ENCODE measurements at regions not wholly inside any gene's neighbourhood (a gene's known extent, or its start where the extent isn't known, plus 50 kb on each side); places are given as distances from the start of the nearest gene placed in this dataset.

- TF ChIP-seq, protein P1, sequence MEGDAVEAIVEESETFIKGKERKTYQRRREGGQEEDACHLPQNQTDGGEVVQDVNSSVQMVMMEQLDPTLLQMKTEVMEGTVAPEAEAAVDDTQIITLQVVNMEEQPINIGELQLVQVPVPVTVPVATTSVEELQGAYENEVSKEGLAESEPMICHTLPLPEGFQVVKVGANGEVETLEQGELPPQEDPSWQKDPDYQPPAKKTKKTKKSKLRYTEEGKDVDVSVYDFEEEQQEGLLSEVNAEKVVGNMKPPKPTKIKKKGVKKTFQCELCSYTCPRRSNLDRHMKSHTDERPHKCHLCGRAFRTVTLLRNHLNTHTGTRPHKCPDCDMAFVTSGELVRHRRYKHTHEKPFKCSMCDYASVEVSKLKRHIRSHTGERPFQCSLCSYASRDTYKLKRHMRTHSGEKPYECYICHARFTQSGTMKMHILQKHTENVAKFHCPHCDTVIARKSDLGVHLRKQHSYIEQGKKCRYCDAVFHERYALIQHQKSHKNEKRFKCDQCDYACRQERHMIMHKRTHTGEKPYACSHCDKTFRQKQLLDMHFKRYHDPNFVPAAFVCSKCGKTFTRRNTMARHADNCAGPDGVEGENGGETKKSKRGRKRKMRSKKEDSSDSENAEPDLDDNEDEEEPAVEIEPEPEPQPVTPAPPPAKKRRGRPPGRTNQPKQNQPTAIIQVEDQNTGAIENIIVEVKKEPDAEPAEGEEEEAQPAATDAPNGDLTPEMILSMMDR (IDR thresholded peaks at IDR 0.05; ENCODE audit: control extremely low read depth, extremely low read depth, low read depth, missing control alignments): no peak
- CTCF ChIA-PET: interaction anchor here (1.1 to 2.1 kb wide), 3 partner anchors 9 to 43 kb away, joined by 3 to 6 read pairs (median 3); no protein-coding TSS in a partner anchor
- DNase-seq (ENCODE audit: extremely low spot score): no peak
- POLR2A ChIA-PET: no interaction called here
These were observed 326.6 kb downstream of the RPS24 start for GRCh38 chr10:78360284-78360683.

DNA sequence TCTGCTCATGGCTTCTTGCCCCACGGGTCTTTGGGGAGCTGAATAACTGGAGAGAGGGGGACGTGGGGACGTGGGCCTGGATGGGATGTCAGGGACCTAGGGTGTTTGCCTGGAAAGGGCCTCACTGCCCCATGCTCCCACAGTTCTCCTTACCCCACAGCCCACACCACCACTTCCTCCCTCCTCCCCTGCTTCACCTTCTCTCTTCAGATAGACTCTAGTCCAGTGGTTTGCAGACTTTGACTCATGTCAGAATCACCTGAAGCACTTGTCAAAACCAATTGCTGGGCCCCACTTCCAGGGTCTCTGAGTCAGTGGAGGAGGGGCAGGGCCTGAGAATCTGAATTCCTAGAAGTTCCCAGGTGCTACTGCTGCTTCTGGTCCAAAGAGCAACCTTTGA is 327.4 kb downstream of the RPS24 start:
- DNase-seq (ENCODE audit: extremely low spot score): no peak
- TF ChIP-seq, protein P1 (IDR thresholded peaks at IDR 0.05; ENCODE audit: control extremely low read depth, extremely low read depth, low read depth, missing control alignments): no peak
- POLR2A ChIA-PET: no interaction called here
- CTCF ChIA-PET: interaction anchor here (1.4 to 2.1 kb wide), 2 partner anchors 10 to 44 kb away, joined by 3 to 6 read pairs; no protein-coding TSS in a partner anchor

DNA sequence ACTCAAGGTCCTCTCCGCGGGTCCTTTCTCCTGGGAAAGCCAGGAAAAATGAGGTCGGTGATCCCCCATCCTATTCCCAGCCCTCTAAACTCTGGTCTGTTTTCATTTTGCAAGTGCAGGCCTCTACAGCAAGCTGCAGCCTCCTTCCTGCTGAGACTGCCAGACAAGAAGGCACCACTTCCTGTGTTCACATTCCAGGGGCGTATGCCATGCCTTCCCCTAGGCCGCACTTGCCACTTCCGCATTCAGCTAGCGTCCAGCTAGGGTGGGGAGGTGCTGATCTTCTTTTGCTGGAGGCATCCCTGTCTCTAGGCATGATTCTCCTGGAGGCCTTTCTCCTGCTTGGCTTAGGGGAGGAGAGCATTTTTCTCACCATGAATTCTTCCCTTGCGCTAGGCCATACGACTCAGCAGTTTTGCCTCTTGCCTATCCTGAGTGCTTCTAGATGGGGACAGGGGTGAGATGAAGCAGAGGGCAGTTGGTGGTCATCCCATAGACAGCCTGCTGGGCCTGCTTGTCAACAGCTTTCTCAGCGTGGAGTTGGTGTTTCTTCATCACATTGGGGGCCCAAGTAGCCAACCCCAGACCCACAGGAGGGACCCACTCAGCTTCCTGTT is 328.9 kb downstream of the RPS24 start:
- no peak for DNase-seq (ENCODE audit: extremely low spot score)
- ChIA-PET POLR2A (no interaction called here), CTCF (no interaction called here)
- TF ChIP-seq, protein P1 (IDR thresholded peaks at IDR 0.05; ENCODE audit: control extremely low read depth, extremely low read depth, low read depth, missing control alignments): no peak

- no peak for DNase-seq (ENCODE audit: extremely low spot score)
- ChIA-PET POLR2A (no interaction called here), CTCF (no interaction called here)
- TF ChIP-seq, protein P1 (IDR thresholded peaks at IDR 0.05; ENCODE audit: control extremely low read depth, extremely low read depth, low read depth, missing control alignments): no peak
These were observed 329.5 kb downstream of the RPS24 start for GRCh38 chr10:78363190-78363589.

- no peak for DNase-seq (ENCODE audit: extremely low spot score)
- POLR2A ChIA-PET: no interaction called here
- TF ChIP-seq, protein P1 (IDR thresholded peaks at IDR 0.05; ENCODE audit: control extremely low read depth, extremely low read depth, low read depth, missing control alignments): no peak
- CTCF ChIA-PET: no interaction called here
These were observed 332.0 kb downstream of the RPS24 start for GRCh38 chr10:78365694-78366093.

DNA sequence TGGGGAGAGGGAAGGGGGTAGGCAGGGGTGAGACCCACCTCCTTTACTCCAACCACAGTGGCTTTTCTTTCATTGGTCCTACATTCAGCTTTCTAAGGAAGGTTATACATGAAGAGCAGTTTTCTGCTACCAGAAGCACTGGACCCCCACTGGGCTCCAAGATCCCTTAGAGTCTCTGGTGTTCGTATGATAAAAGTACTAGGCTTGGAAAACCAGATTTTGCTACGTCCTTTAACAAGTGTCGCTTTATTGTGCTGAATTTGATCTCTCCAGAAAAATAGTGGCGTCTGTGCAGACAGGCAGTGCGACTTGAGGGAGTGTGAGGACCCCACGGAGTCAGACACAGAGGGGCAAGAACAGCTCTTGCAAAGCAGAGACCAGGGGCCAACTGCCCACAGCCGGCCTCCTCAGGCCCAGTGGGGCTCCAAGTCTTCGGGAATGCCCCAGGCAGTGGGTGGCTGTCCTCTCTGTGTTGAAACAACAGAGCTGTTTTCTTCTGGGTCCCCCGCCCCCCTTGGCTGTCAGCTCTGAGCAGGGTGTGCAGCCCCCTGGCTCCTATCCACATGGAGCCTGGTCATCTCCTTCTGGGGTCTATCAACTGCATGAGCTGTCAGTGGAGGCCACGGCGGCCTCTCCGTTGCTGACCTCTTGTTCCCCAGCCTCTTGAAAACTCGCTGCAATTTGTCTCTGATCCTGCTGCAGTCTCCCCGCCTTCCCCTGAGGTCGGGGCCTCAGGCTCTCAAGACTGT is 333.2 kb downstream of the RPS24 start:
- no peak for DNase-seq (ENCODE audit: extremely low spot score)
- TF ChIP-seq, protein P1 (IDR thresholded peaks at IDR 0.05; ENCODE audit: control extremely low read depth, extremely low read depth, low read depth, missing control alignments): no peak
- ChIA-PET CTCF (no interaction called here), POLR2A (no interaction called here)

Measured in GM10248 (cell line).